SK-N-SH (cell line): ENCODE measurements at regions not wholly inside any gene's neighbourhood (a gene's known extent, or its start where the extent isn't known, plus 50 kb on each side); places are given as distances from the start of the nearest gene placed in this dataset.

Source experiments
- CTCF ChIA-PET: fragments of 300-600, 350-600 bp; formaldehyde crosslinking; extraction: SDS; loops from one replicate; lab custom pipeline; 2021; lab: Yijun Ruan, JAX
- POLR2A ChIA-PET: fragments of 350-600 bp; sonication (Branson Sonifier 250); formaldehyde crosslinking; extraction: SDS; loops from one replicate; lab custom pipeline; 2020; ENCODE audit warnings: antibody characterized with exemption, inconsistent platforms; lab: Yijun Ruan, JAX
- DNase-seq: peaks from one replicate; pipeline ENCODE4 v3.0.0; 2012
- H2AFZ ChIP-seq: fragments of 200-600 bp; sonication (generic); 2 replicates; pipeline ENCODE4 v1.8.1; 2016; ENCODE audit warnings: antibody characterized with exemption, mild to moderate bottlenecking, low read depth
- H3F3A ChIP-seq: fragments of 200-600 bp; sonication (generic); replicated peaks from 2 replicates; pipeline ENCODE3; 2016; ENCODE audit warnings: antibody characterized with exemption, mild to moderate bottlenecking; ENCODE audit not compliant: insufficient read depth
- H3K27ac ChIP-seq, 2 experiments: fragments of 200-500 bp in 1 of 2; fragments of 200-600 bp in 1 of 2; sonication (Bioruptor generic) in 1 of 2; sonication (generic), shearing (Covaris generic) in 1 of 2; 2 replicates each; pipeline versions ENCODE4 v1.5.1 to v1.6.1; 2014 to 2016; ENCODE audit warnings: low read depth in 2 of 2, inconsistent platforms in 1 of 2, low read length in 1 of 2, mild to moderate bottlenecking in 1 of 2, mixed read lengths in 1 of 2
- H3K27me3 ChIP-seq: fragments of 200-600 bp; sonication (generic), shearing (Covaris generic); 2 replicates; pipeline ENCODE4 v1.6.1; 2016; ENCODE audit warnings: mixed run types; ENCODE audit not compliant: insufficient read depth
- H3K36me3 ChIP-seq, 2 experiments: fragments of 200-500 bp in 1 of 2; fragments of 200-600 bp in 1 of 2; sonication (Bioruptor generic) in 1 of 2; sonication (generic) in 1 of 2; replicated peaks in 1 of 2; 2 replicates each; pipeline versions ENCODE3 to v1.5.1; 2014 to 2016; ENCODE audit warnings: low read length in 1 of 2, mild to moderate bottlenecking in 1 of 2; ENCODE audit not compliant: insufficient read depth in 2 of 2, control insufficient read depth in 1 of 2
- H3K4me1 ChIP-seq, 2 experiments: fragments of 200-500 bp in 1 of 2; fragments of 200-600 bp in 1 of 2; sonication (Bioruptor generic) in 1 of 2; sonication (generic), shearing (Covaris generic) in 1 of 2; 2 replicates each; pipeline versions ENCODE4 v1.5.1 to v1.6.1; 2014 to 2016; ENCODE audit warnings: low read depth in 1 of 2, low read length in 1 of 2, mixed run types in 1 of 2; ENCODE audit not compliant: insufficient read depth in 2 of 2, control insufficient read depth in 1 of 2
- H3K4me2 ChIP-seq: fragments of 200-600 bp; sonication (generic), shearing (Covaris generic); 2 replicates; pipeline ENCODE4 v1.6.1; 2017; ENCODE audit warnings: mixed run types
- H3K4me3 ChIP-seq, 2 experiments: fragments of 200-500 bp in 1 of 2; fragments of 200-600 bp in 1 of 2; sonication (Bioruptor generic) in 1 of 2; sonication (generic), shearing (Covaris generic) in 1 of 2; 2 replicates each; pipeline versions ENCODE4 v1.5.1 to v1.8.1; 2014 to 2016; ENCODE audit warnings: low read depth in 2 of 2, inconsistent platforms in 1 of 2, low read length in 1 of 2, mild to moderate bottlenecking in 1 of 2, mixed read lengths in 1 of 2, moderate library complexity in 1 of 2
- H3K79me2 ChIP-seq: fragments of 200-600 bp; sonication (generic); 2 replicates; pipeline ENCODE4 v1.8.1; 2017; ENCODE audit warnings: mild to moderate bottlenecking; ENCODE audit not compliant: insufficient read depth
- H3K9ac ChIP-seq: fragments of 200-600 bp; sonication (generic); 2 replicates; pipeline ENCODE4 v1.6.1; 2017; ENCODE audit warnings: mixed run types
- H3K9me2 ChIP-seq: fragments of 200-600 bp; sonication (generic); 2 replicates; pipeline ENCODE4 v1.6.1; 2017; ENCODE audit warnings: mixed run types
- H3K9me3 ChIP-seq: fragments of 200-600 bp; sonication (generic); 2 replicates; pipeline ENCODE4 v1.6.1; 2017; ENCODE audit warnings: mixed run types, mild to moderate bottlenecking, moderate library complexity
- H4K20me1 ChIP-seq: fragments of 200-600 bp; sonication (generic); 2 replicates; pipeline ENCODE4 v1.6.1; 2017; ENCODE audit warnings: mild to moderate bottlenecking, mixed run types; ENCODE audit not compliant: insufficient read depth
- CHD2 ChIP-seq: fragments of 150-350 bp; IDR thresholded peaks from 2 replicates; pipeline ENCODE4 v1.6.1; 2018; ENCODE audit warnings: low read length; ENCODE audit not compliant: partially characterized antibody
- CTCF ChIP-seq: fragments of 200-600 bp; sonication (generic); IDR thresholded peaks from 2 replicates; pipeline ENCODE4 v1.6.1; 2017; ENCODE audit warnings: antibody characterized with exemption, mild to moderate bottlenecking, moderate library complexity
- EZH2phosphoT487 ChIP-seq: fragments of 200-600 bp; sonication (generic); IDR thresholded peaks from 2 replicates; pipeline ENCODE4 v1.6.1; 2017; ENCODE audit warnings: low read depth, mixed run types, mild to moderate bottlenecking, antibody characterized with exemption, moderate library complexity, borderline replicate concordance
- FOSL2 ChIP-seq: IDR thresholded peaks from 2 replicates; pipeline ENCODE4 v1.4.0; 2012; ENCODE audit warnings: low read depth, mild to moderate bottlenecking, moderate library complexity, borderline replicate concordance
- FOXJ3 ChIP-seq: sonication (generic); formaldehyde crosslinking; IDR thresholded peaks from 2 replicates; pipeline ENCODE4 v1.5.1; 2020; ENCODE audit warnings: mild to moderate bottlenecking, missing genetic modification reagents
- GABPA ChIP-seq: IDR thresholded peaks from 2 replicates; pipeline ENCODE4 v1.4.0; 2012; ENCODE audit warnings: low read depth, mild to moderate bottlenecking
- GATA2 ChIP-seq: sonication (generic); formaldehyde crosslinking; IDR thresholded peaks from 2 replicates; pipeline ENCODE4 v1.5.0; 2020; ENCODE audit warnings: mild to moderate bottlenecking, missing genetic modification reagents
- IRF3 ChIP-seq: fragments of 150-350 bp; IDR thresholded peaks from 2 replicates; pipeline ENCODE4 v1.6.1; 2016; ENCODE audit warnings: mild to moderate bottlenecking, low read depth, low read length
- MAX ChIP-seq: IDR thresholded peaks from 2 replicates; pipeline ENCODE4 v1.4.0; 2012; ENCODE audit warnings: low read depth
- MEF2A ChIP-seq: IDR thresholded peaks from 2 replicates; pipeline ENCODE4 v1.4.0; 2012; ENCODE audit warnings: low read depth, borderline replicate concordance
- MXI1 ChIP-seq: IDR thresholded peaks from 2 replicates; pipeline ENCODE4 v1.6.1; 2012; ENCODE audit warnings: mild to moderate bottlenecking, low read depth, low read length, improper control_type of control experiment
- NFIC ChIP-seq: IDR thresholded peaks from 2 replicates; pipeline ENCODE4 v1.4.0; 2012; ENCODE audit warnings: borderline replicate concordance
- NRF1 ChIP-seq: IDR thresholded peaks from 2 replicates; pipeline ENCODE4 v1.6.1; 2012; ENCODE audit warnings: low read depth, mild to moderate bottlenecking, low read length
- PBX3 ChIP-seq: IDR thresholded peaks from 2 replicates; pipeline ENCODE4; 2012
- RCOR1 ChIP-seq: fragments of 150-350 bp; IDR thresholded peaks from 2 replicates; pipeline ENCODE4 v1.6.1; 2017; ENCODE audit warnings: antibody characterized with exemption, low read length
- RXRA ChIP-seq: IDR thresholded peaks from 2 replicates; pipeline ENCODE4 v1.4.0; 2012; ENCODE audit warnings: low read depth, mild to moderate bottlenecking, borderline replicate concordance
- SMC3 ChIP-seq: IDR thresholded peaks from 2 replicates; pipeline ENCODE4 v1.6.1; 2012; ENCODE audit warnings: low read depth, low read length, improper control_type of control experiment
- TAF1 ChIP-seq: IDR thresholded peaks from 2 replicates; pipeline ENCODE4 v1.6.1; 2012; ENCODE audit warnings: low read depth, mild to moderate bottlenecking, low read length, moderate library complexity, borderline replicate concordance
- TCF12 ChIP-seq: IDR thresholded peaks from 2 replicates; pipeline ENCODE4 v1.4.0; 2012
- USF1 ChIP-seq: IDR thresholded peaks from 2 replicates; pipeline ENCODE4 v1.4.0; 2012; ENCODE audit warnings: low read depth, borderline replicate concordance
- YY1 ChIP-seq: IDR thresholded peaks from 2 replicates; pipeline ENCODE4 v1.4.0; 2012; ENCODE audit warnings: low read depth, mild to moderate bottlenecking
- ZBTB33 ChIP-seq: IDR thresholded peaks from 2 replicates; pipeline ENCODE4 v1.4.0; 2012; ENCODE audit warnings: low read depth, borderline replicate concordance
- WGBS: methylation state at CpG from one replicate; pipeline ENCODE4 v1.1.6; 2017; ENCODE audit warnings: low lambda C conversion rate; 5-methylcytosine and 5-hydroxymethylcytosine counted together

GRCh38 chr10:36007369-36007768 is 365.3 kb upstream of the FZD8 start (continued):
- no peak for TF ChIP-seq EZH2phosphoT487
- no peak for TF ChIP-seq NFIC
- TF ChIP-seq RXRA: no peak
- no peak for TF ChIP-seq IRF3
- no peak for TF ChIP-seq CHD2
- no peak for TF ChIP-seq NRF1

- no peak for DNase-seq
- Histone ChIP-seq H3K36me3 (no peaks in the 10 kb centered on the region), H3K9me3 (no peaks in the 10 kb centered on the region), H3K4me1 (no peaks in the 10 kb centered on the region), H3K9me2 (no peaks in the 10 kb centered on the region), H3K27me3 (no peaks in the 10 kb centered on the region), H2AFZ (no peak overlapping the region), H3K4me3 (no peak overlapping the region)
- 61% methylated on average over 7 of the region's 7 CpGs for WGBS
- TF ChIP-seq FOXJ3 (CRISPR knock-in tag) (no peak), SMC3 (no peak), EZH2phosphoT487 (no peak), ZBTB33 (no peak), IRF3 (no peak), MEF2A (no peak), MAX (no peak), PBX3 (no peak), MXI1 (no peak), YY1 (no peak), RCOR1 (no peak), RXRA (no peak), GABPA (no peak), CTCF (no peak), TCF12 (no peak), NFIC (no peak), TAF1 (no peak), GATA2 (CRISPR knock-in tag) (no peak), USF1 (no peak), FOSL2 (no peak)
- TF ChIP-seq, all 33 proteins: peak for 0
- Histone ChIP-seq H3F3A (no peaks in the 10 kb centered on the region), H3K4me2 (no peak overlapping the region), H3K79me2 (no peaks in the 10 kb centered on the region), H4K20me1 (no peaks in the 10 kb centered on the region), H3K27ac (no peak overlapping the region), H3K9ac (no peak overlapping the region)
- ChIA-PET CTCF (no interaction called here), POLR2A (no interaction called here)
These were observed 361.6 kb upstream of the FZD8 start for GRCh38 chr10:36003688-36004087.
